SH-SY5Y (cell line): ENCODE measurements at regions not wholly inside any gene's neighbourhood (a gene's known extent, or its start where the extent isn't known, plus 50 kb on each side); places are given as distances from the start of the nearest gene placed in this dataset.

Source experiments
- GATA2 ChIP-seq: IDR thresholded peaks from 2 replicates; pipeline ENCODE4 v1.6.1; 2011; ENCODE audit warnings: mild to moderate bottlenecking, low read depth, low read length
- GATA3 ChIP-seq: IDR thresholded peaks from 2 replicates; pipeline ENCODE4 v1.6.1; 2011; ENCODE audit warnings: low read depth, mild to moderate bottlenecking, low read length, moderate library complexity

GRCh38 chr3:106010829-106011228, 142.0 kb upstream of the CBLB start:
- TF ChIP-seq GATA3 (no peak), GATA2 (no peak)
